GM12892 (cell line): ENCODE measurements at regions not wholly inside any gene's neighbourhood (a gene's known extent, or its start where the extent isn't known, plus 50 kb on each side); places are given as distances from the start of the nearest gene placed in this dataset.

Source experiments
- POLR2A ChIP-seq: IDR thresholded peaks from 2 replicates; pipeline ENCODE4 v1.6.1; 2011; ENCODE audit warnings: low read depth, low read length, control low read depth
- POLR2AphosphoS5 ChIP-seq: IDR thresholded peaks from 2 replicates; pipeline ENCODE4 v1.6.1; 2011; ENCODE audit warnings: low read depth, low read length, control low read depth
- TAF1 ChIP-seq: IDR thresholded peaks from 2 replicates; pipeline ENCODE4 v1.6.1; 2011; ENCODE audit warnings: low read depth, mild to moderate bottlenecking, control low read depth, low read length, borderline replicate concordance

DNA sequence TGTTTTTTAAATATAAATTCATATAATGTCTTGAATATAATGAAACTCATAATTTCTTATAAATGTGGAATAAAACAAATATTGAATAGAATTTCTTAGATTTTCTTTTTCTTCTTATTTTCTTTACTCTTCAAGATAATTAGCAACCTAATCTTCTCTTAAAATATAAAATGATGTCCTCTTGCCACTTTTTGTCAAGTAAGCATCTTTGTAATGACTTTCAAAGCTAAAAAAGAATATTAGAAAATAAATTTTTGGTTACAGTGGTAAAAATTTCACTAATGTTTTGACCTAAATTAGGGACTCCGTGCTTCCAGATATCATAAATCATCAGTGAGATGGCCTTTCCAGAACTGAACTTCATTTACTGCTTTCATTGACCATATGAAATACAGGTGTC is 846.4 kb downstream of the FRK start:
- TF ChIP-seq POLR2A, result no peak
- TF ChIP-seq POLR2AphosphoS5, result no peak
- no peak for TF ChIP-seq TAF1
